Urinary bladder (tissue), 3 donors: ENCODE measurements at regions not wholly inside any gene's neighbourhood (a gene's known extent, or its start where the extent isn't known, plus 50 kb on each side); places are given as distances from the start of the nearest gene placed in this dataset.
A peak's percentile ranks its signal among the peaks of the same experiment; 100 is the strongest.

Source experiments
- DNase-seq: peaks from one replicate; pipeline ENCODE4 v3.0.0-alpha.2; 2015; ENCODE audit errors: extremely low spot score
- H3K27ac ChIP-seq: one replicate; pipeline ENCODE4 v1.5.1; 2013; ENCODE audit warnings: low read depth, mild to moderate bottlenecking, moderate library complexity
- H3K36me3 ChIP-seq: one replicate; pipeline ENCODE4 v1.6.1; 2013; ENCODE audit warnings: mild to moderate bottlenecking, moderate library complexity; ENCODE audit not compliant: insufficient read depth
- H3K4me1 ChIP-seq: one replicate; pipeline ENCODE4 v1.6.1; 2013; ENCODE audit warnings: mild to moderate bottlenecking, moderate library complexity; ENCODE audit not compliant: insufficient read depth
- H3K4me3 ChIP-seq: one replicate; pipeline ENCODE4 v1.5.1; 2013; ENCODE audit warnings: low read depth, low read length
- WGBS: extraction: QIAGEN DNeasy Blood & Tissue Kit; methylation state at CpG from one replicate; pipeline ENCODE4 v1.1.7; 2013; 5-methylcytosine and 5-hydroxymethylcytosine counted together
- donor health status: healthy with polysubstance abuse.
- donor health status: healthy.

GRCh38 chr1:70659891-70660290 lies 248.8 kb downstream of the CTH start:
- DNase-seq = no peak
- 88% methylated on average over 2 of the region's 2 CpGs for WGBS
- H3K27ac ChIP-seq = no peak overlapping the region

GRCh38 chr1:70666381-70667140 lies 255.5 kb downstream of the CTH start:
- Histone ChIP-seq H3K4me1 (no peaks in the 10 kb centered on the region), H3K27ac (no peak overlapping the region), H3K4me3 (no peak overlapping the region), H3K36me3 (no peaks in the 10 kb centered on the region)
- no peak for DNase-seq
- WGBS = 77% methylated on average over 8 of the region's 8 CpGs

More at GRCh38 chr1:70659891-70660290, 248.8 kb downstream of the CTH start:
- no peak overlapping the region for H3K4me3 ChIP-seq
- no peaks in the 10 kb centered on the region for H3K4me1 ChIP-seq
- no peaks in the 10 kb centered on the region for H3K36me3 ChIP-seq

- H3K27ac ChIP-seq = no peak overlapping the region
- no peaks in the 10 kb centered on the region for H3K36me3 ChIP-seq
- DNase-seq = no peak
Observed at GRCh38 chr1:70667494-70668170, 256.6 kb downstream of the CTH start.

GRCh38 chr1:70671006-70671405 lies 259.9 kb downstream of the CTH start:
- H3K27ac ChIP-seq = no peak overlapping the region
- 89% methylated on average over 4 of the region's 4 CpGs for WGBS
- H3K4me1 ChIP-seq = no peaks in the 10 kb centered on the region
- H3K36me3 ChIP-seq = no peaks in the 10 kb centered on the region
- no peak for DNase-seq
- H3K4me3 ChIP-seq = no peak overlapping the region

More at GRCh38 chr1:70667494-70668170, 256.6 kb downstream of the CTH start:
- H3K4me3 ChIP-seq = no peak overlapping the region
- no peaks in the 10 kb centered on the region for H3K4me1 ChIP-seq

- DNase-seq = peak; percentile 40
- H3K27ac ChIP-seq = no peak overlapping the region
- no peaks in the 10 kb centered on the region for H3K4me1 ChIP-seq
- 27% methylated on average over 3 of the region's 3 CpGs for WGBS
- no peaks in the 10 kb centered on the region for H3K36me3 ChIP-seq
- no peak overlapping the region for H3K4me3 ChIP-seq
Observed at GRCh38 chr1:70672442-70672888, 261.4 kb downstream of the CTH start.

GRCh38 chr1:70674941-70675685 lies 264.0 kb downstream of the CTH start:
- 59% methylated on average over 3 of the region's 3 CpGs for WGBS
- Histone ChIP-seq H3K27ac (no peak overlapping the region), H3K4me3 (no peak overlapping the region), H3K4me1 (no peaks in the 10 kb centered on the region), H3K36me3 (no peaks in the 10 kb centered on the region)
- DNase-seq = no peak

- H3K36me3 ChIP-seq = no peaks in the 10 kb centered on the region
- H3K4me3 ChIP-seq = no peak overlapping the region
- no peak for DNase-seq
- H3K4me1 ChIP-seq = no peaks in the 10 kb centered on the region
- 69% methylated on average over 5 of the region's 5 CpGs for WGBS
- H3K27ac ChIP-seq = no peak overlapping the region
Observed at GRCh38 chr1:70675737-70676156, 264.7 kb downstream of the CTH start.

GRCh38 chr1:70685300-70686286 lies 274.5 kb downstream of the CTH start:
- 85% methylated on average over 13 of the region's 13 CpGs for WGBS
- Histone ChIP-seq H3K36me3 (no peaks in the 10 kb centered on the region), H3K4me3 (no peak overlapping the region), H3K4me1 (no peaks in the 10 kb centered on the region), H3K27ac (no peak overlapping the region)
- no peak for DNase-seq

- 87% methylated on average over 1 of the region's 1 CpG for WGBS
- Histone ChIP-seq H3K4me1 (no peaks in the 10 kb centered on the region), H3K4me3 (no peak overlapping the region), H3K36me3 (no peaks in the 10 kb centered on the region), H3K27ac (no peak overlapping the region)
- no peak for DNase-seq
Observed at GRCh38 chr1:70688580-70688979, 277.5 kb downstream of the CTH start.

- DNase-seq = no peak
- H3K4me3 ChIP-seq = peak overlapping the region; percentile 11
- no peak overlapping the region for H3K27ac ChIP-seq
- 27% methylated on average over 33 of the region's 33 CpGs for WGBS
- no peaks in the 10 kb centered on the region for H3K4me1 ChIP-seq
- no peaks in the 10 kb centered on the region for H3K36me3 ChIP-seq
Observed at GRCh38 chr1:70706381-70707037, 295.4 kb downstream of the CTH start.

GRCh38 chr1:70707214-70707613 lies 296.1 kb downstream of the CTH start:
- H3K4me3 ChIP-seq = no peak overlapping the region

GRCh38 chr1:70714149-70714548 lies 303.1 kb downstream of the CTH start:
- no peak overlapping the region for H3K4me3 ChIP-seq
- WGBS = 91% methylated on average over 2 of the region's 2 CpGs
- no peaks in the 10 kb centered on the region for H3K36me3 ChIP-seq
- H3K4me1 ChIP-seq = no peaks in the 10 kb centered on the region
- no peak for DNase-seq
- no peak overlapping the region for H3K27ac ChIP-seq

More at GRCh38 chr1:70707214-70707613, 296.1 kb downstream of the CTH start:
- Histone ChIP-seq H3K36me3 (no peaks in the 10 kb centered on the region), H3K4me1 (no peaks in the 10 kb centered on the region), H3K27ac (no peak overlapping the region)
- no peak for DNase-seq
